Effector CD8-positive, alpha-beta T cell (primary cell): ENCODE measurements at regions not wholly inside any gene's neighbourhood (a gene's known extent, or its start where the extent isn't known, plus 50 kb on each side); places are given as distances from the start of the nearest gene placed in this dataset.

Source experiments
- DNase-seq: peaks from one replicate; lab custom pipeline; 2025; lab: John Stamatoyannopoulos, UW

- no peak for DNase-seq
Measured at GRCh38 chr2:19748711-19749506, 152.9 kb downstream of the TTC32 start.

- DNase-seq = no peak
Measured at GRCh38 chr2:19748073-19748375, 153.8 kb downstream of the TTC32 start.

DNA sequence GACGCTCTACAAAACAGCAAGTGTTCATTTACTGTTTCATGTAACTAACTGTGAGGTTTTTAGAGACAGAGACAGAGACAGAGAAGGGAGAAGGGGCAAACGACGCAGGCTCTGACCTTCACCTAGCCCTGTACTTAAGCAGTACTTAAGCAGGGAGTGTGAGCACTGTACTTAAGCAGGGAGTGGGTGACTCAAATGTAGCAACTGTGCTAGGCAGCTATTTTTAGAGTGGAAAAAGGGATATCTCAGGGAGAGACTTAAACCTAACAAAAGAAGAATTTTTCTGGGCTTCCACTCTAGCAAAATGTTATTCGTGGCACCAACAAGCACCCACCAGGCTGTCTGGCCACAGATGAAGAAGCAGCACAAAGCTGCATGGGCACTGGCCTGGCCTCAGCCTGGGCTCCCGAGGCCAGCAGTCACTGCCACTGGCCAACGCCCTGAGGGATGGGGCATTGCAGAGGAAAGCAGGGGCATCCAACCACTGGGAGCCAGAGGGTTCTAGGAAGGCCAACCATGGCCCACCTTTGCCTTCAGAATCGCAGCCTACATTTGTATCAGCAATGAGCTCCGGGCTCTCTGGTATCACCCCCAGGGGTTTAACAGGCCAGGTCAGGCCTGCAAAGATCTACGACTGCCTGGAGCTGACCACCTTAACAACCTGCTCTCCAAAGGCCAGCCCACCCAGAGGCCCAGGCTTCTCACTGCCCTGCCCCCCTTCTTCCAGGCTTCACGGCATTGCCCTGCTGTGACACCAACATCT lies 154.3 kb downstream of the TTC32 start:
- DNase-seq = no peak

DNA sequence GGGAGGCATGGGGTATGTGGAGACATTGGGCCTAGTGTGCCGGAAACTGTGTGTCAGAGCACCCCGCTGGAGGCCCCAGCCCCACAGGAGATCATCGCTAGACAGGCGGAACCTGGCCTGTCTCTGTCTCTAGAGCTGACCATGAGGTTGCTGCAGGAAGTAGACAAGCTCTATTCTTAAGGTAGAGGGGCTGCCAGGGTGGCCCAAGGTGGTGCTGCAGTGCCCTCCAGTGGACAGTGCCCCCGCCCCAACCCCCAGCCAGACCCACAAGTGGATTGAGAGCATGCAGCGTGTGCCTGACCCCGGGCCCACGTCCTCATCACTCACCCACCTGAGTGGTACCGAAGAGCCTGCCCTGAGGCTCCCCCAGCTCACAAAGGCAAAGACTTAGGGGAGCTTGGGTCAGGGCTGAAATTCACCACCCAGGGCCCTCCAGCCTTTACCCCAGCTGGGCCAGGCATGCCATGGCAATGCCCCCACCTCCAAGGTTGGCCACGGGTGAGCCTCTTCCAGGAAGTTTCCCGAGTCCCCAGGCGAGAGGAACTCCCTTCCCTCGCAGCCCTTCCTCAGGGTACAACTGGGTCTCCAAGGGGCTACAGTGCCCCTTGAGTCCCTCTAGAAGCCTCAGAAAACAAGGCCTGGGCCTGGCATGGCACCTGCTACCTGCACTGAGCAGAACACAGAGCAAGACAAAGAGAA lies 155.0 kb downstream of the TTC32 start:
- DNase-seq = no peak

GRCh38 chr2:19746137-19746600 lies 155.6 kb downstream of the TTC32 start:
- DNase-seq = no peak

DNA sequence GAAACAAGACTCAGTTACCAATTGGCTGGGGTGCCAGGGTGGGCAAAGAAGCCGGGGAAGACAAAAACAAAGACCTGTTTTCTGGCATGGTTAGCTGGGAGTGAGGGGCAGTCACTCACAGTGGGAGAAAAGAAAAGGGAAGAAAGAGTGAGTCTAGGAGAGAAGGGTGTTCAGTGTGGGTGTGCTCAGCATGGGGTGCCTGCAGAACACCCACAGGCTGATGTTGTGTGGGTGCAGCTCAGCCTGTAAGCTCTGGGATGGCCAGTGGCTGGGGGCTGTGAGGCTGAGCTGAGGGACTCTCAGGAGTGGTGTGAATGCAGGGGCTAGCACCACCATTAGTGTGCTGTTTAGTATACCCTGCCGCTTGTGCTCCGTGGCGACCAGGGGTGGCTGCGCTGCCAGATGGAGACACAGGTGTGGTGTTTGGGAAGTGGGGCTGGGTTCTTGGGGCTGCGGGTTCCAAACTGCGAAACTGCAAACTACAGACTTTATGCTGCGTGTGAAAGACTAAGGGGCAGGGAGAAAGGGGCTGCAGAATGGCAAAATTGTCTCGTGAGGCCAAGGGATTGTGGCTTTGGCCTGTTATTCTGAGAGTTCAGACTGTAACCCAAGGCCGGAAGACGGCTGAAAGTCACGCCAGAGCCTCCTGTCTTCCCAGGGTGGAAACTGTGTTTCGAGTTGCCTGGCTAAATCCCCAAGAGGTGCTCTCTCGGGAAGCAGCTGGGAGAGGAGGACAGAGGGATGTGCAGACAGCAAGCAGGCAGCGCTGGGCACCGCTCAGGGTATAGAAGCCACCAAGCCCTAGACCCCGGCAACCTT lies 156.3 kb downstream of the TTC32 start:
- no peak for DNase-seq

DNA sequence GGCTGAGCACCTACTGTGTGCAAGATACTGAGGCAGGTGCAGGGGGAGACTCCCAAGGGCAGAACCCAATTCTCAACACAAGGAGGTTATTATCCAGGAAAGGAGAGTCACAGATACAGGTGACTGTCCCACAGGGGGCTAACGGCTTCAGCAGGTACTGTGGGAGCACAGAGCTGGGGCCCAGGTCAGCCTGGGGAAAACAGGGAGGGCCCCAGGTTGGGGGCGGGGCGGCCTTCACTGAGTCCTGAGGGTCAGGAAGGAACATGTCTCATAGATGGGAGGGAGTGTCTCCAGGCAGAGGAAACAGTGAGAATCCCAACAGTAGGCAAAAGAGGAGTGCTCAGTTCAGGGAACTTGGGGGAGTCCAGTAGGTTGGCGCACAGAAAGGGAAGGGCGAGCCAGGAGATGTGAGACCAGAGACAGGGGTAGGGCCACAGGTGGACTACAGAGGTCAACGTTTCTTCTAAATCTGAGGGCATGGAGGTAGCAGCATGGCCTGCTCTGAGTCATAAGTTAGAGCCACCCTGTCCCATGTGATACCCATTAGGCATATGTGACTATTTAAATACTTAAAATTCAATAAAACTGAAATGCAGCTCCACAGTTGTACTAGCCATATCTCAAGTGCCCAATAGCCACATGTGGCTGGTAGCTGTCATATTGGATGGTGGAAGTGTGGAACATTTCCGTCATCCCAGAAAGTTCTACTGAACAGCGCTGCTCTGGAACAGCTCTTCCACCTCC lies 157.2 kb downstream of the TTC32 start:
- DNase-seq = no peak

DNA sequence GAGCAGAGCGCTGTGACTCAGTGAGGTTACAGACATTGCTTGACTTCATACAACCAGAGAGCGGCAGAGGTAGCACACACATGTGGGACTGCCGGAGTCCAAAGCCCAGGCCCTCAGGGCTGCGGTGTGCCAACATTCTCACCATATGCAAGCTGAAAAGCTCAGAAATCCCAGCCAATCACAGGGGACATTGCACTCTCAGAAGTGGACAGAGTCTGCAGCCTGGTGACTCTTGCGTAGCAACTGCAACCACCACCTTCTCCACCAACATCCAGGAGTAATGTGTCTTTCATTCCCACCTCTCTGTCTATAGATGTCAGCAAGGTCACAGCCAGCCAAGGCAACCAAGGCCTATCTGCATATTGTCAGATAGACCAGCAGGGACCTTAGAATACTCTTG lies 158.1 kb downstream of the TTC32 start:
- no peak for DNase-seq

DNA sequence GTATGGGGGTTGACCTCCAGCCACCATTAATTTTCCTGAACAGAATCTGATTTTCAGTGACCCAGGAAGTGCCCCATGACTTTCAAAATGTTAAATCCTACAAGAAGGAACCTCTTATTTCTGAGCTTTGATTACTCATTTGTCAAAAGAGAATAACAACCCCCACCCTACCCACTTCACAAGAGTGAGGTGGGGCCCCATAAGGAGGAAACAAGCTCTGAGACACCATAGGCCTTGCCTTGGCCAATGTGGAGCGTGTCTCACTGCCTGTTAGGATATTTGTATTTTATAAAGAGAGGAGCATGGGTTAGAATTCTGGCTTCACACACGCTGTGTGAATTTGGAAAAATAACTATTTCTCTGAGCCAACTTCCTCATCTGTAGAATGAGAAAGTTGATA lies 158.9 kb downstream of the TTC32 start:
- no peak for DNase-seq

DNA sequence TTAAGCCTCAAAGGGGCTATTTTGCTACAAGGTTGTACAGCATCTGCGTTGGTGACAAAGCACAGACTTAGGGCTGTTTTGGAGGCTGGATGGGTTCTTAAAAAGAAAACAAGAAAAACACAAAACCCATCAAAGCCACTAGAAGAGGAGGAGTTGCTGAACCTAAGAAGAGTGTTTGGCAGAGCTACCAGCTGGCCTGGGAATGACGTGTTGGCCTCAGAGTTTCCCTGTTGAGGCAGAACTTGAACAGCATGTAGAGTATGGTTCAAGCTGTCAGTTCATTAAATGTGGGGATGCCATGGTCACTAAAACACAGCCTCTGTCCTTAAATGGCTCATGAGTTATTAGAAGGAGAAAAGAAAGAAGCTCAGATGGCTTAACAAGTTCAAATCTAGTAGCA lies 162.5 kb downstream of the TTC32 start:
- no peak for DNase-seq

DNA sequence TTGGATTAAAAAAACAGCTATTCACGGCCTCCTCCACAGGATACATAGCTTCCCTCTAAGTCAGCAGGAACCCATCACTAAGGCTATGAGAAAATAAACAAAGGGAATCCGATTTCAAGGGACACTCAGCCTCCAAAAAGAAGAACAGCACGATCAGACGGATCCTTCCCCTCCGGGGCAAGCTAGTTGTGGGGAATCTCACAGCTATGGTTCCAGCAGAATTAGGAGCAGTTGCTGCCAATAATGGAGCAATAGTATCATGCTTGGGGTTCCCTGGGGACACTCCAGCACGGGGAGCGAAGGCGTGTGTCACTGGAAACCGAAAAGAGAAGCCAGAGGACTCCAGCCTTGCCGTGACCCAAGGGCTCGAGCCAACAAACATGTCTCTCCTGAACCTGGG lies 163.1 kb downstream of the TTC32 start:
- DNase-seq = no peak

GRCh38 chr2:19736191-19736831 lies 165.5 kb downstream of the TTC32 start:
- no peak for DNase-seq

- DNase-seq = no peak
Measured at GRCh38 chr2:19733951-19734425, 167.8 kb downstream of the TTC32 start.

DNA sequence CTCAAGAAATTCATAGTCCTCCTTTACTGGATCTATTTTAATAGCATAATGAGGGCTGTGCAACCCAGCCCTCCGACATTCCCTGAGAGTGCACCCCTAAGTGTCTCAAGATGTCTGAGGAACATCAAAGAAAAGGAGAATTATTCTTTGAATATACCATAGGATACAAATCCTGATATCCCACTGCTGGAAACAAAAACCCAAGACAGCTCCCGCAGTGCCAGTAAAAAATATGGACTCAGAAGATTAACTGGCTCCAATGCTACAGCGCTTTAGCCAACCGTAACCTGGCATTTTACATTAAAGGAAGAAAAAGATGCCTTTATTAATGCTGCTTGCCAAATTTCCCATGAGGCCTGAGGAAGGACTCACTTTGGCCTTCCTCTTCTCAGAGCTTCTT lies 168.4 kb downstream of the TTC32 start:
- no peak for DNase-seq

DNA sequence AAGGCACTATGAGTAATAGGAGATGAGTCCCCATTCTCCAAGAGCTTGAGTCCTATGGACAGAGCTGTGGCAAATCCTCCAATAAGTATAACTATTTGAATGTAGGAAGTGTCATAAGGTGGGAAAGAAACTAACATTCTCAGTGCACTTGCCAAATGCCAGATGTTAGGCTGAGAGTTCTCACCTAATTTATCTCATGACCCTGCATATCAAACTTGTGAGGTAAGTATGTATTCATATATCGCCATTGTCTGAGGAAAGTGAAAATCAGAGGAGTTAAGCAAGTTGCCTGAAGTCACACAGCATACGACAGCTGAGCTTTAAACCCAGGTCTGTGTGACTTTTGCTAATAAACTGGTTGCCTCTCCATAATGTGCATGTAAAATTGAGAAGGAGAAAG lies 169.5 kb downstream of the TTC32 start:
- DNase-seq = no peak

DNA sequence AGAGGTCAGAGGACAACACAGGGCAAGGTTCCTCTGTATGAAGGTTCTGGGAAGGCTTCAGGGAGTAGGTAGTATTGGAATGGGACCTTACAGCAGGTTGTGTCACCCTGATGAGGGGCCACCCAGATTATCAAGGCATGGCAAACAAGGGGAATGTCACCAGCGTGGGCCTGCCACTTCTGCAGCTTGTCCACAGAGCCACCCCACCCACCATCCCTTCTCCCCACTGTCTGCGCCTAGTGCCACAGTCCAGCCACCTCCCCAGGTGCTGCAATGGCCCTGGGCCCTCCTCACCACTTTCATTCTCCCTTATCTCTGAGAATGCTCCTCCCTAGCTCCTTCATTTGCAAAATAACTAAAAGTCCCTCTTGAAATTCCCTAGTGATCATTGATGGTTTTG lies 170.3 kb downstream of the TTC32 start:
- DNase-seq = no peak

DNA sequence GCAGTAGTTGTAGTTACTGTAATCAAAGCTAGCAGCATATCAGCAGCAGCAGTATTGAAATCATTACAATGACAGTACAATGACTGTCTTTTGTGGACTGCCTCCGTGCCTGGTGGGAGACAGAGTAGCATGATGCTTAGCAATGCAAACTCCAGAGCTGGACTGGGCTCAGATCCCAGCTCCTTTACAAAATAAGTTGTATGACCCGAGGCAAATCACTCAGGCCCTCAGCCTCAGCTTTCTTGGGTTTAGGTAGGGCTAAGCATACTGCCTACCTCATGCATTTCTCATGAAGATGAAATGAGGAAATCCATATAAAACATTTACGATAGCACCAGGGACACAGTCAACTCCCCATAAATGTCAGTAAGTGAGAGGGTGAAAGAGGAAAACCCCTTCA lies 170.7 kb downstream of the TTC32 start:
- no peak for DNase-seq

GRCh38 chr2:19728125-19728524 lies 173.7 kb downstream of the TTC32 start:
- no peak for DNase-seq

GRCh38 chr2:19725392-19725791 lies 176.4 kb downstream of the TTC32 start:
- no peak for DNase-seq

DNA sequence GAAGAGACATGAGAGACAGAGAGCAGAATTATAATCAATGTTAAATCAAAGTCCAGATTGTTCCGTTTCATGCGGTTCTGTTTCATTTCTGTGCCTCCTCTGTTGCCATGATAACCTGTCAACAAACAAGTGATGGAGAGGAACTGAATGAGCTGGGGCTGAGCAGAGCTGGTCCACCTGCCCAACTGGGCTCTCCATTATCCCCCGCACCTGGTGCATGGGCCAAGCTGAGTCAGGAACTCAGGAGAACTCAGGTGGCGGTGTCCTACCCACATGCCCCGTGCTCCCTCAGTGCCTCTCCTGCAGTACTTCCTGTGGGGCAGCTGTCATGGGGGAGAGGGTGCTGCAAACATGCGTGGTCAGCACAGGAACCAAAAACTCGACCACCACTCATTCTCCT lies 178.8 kb downstream of the TTC32 start:
- DNase-seq = no peak

GRCh38 chr2:19722531-19722971 lies 179.2 kb downstream of the TTC32 start:
- DNase-seq = no peak
